Esophagus mucosa (tissue), 1 donor: ENCODE measurements at regions not wholly inside any gene's neighbourhood (a gene's known extent, or its start where the extent isn't known, plus 50 kb on each side); places are given as distances from the start of the nearest gene placed in this dataset.

ENCODE experiments used
- ATAC-seq: fragments of 200-7000 bp; cut with Tn5 transposase; one replicate; pipeline ENCODE4 v1.9.1; 2020
- donor health status: DM: yes; HTN: yes; CAD: no.

GRCh38 chr15:79230766-79231165 is 51.8 kb upstream of the ANKRD34C start:
- ATAC-seq, result no peak

GRCh38 chr15:79222808-79223207 is 59.7 kb upstream of the ANKRD34C start:
- ATAC-seq, result no peak

GRCh38 chr15:79221696-79222095 is 60.8 kb upstream of the ANKRD34C start:
- peak; percentile 78 for ATAC-seq

- ATAC-seq, result no peak
These were observed 63.0 kb upstream of the ANKRD34C start for GRCh38 chr15:79219393-79220056.

DNA sequence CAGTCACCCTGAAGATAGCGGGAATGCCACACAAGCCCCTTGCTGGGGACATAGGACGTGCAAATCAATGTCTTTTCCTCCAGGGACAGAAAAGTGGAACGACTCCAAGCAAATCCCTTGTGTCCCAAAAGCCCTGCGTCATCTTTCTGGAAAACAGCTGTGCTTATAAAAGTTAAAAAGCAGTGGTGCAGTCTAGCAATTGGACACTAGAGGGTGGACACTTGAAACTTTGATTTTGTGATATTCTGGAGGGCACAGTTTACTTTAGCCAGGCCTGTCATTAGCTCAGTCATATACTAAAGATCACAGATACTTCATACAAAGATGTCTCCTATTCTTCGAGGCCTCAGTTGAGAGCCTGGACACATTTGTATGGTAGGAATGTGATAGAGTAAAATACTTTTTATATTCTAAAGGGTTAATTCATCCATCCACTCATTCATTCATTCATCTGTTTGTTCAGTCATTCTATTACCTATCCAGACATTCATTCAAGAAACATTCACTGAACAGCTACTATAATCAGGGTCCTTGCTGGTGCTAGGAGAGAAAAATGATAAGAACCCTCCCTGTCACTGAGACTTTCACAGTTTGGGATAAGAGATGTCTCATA is 63.8 kb upstream of the ANKRD34C start:
- no peak for ATAC-seq

- no peak for ATAC-seq
These were observed 68.9 kb upstream of the ANKRD34C start for GRCh38 chr15:79213650-79214049.

DNA sequence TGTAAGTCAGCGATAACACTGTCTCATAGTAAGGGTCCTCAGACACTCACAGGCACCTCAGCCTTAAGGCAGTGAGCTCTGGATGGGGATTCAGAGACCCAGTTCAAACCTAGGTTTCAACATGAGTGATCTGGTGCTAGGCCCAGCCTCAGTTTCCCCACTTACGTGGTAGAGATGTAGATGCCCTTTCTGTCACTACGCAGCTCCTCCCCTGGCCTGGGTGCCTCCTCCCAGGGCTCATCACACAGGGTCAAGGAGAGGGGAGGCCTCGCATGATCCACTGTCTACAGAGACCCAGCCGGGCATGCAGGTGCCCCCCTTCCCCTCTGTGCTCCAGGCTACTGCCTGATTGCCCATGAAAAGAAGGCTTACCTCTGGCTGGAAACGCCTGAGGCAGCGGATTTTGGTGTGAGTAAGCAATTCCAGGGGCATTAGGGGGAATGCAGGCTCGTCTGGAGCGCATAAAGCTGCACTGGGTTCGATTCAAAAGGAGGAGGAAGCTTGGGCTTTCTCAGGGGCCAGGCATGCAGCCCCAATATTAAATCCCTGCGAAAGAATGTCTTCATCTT is 69.8 kb upstream of the ANKRD34C start:
- no peak for ATAC-seq

- ATAC-seq, result no peak
These were observed 71.0 kb upstream of the ANKRD34C start for GRCh38 chr15:79211481-79211880.

GRCh38 chr15:79209690-79210089 is 72.8 kb upstream of the ANKRD34C start:
- ATAC-seq, result no peak

- ATAC-seq, result no peak
These were observed 73.4 kb upstream of the ANKRD34C start for GRCh38 chr15:79209116-79209515.

DNA sequence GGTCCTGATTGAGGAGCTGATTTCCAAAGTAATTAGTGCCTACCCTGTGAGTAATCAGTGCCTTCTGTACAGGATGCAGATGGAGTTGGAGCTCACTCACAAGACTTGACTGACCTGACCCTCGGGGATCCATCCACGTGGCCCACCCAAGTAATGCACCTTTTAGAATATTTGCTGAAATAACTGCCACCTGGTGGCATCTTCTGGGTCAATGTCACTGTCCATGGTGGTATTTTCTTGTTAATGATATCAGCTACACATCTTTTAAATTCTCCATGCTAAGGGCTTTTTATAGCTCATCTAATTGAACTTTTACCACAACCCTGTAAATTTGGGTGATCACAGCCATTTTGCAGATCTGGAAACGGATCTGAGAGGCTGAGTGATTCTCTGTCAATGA is 74.3 kb upstream of the ANKRD34C start:
- no peak for ATAC-seq

DNA sequence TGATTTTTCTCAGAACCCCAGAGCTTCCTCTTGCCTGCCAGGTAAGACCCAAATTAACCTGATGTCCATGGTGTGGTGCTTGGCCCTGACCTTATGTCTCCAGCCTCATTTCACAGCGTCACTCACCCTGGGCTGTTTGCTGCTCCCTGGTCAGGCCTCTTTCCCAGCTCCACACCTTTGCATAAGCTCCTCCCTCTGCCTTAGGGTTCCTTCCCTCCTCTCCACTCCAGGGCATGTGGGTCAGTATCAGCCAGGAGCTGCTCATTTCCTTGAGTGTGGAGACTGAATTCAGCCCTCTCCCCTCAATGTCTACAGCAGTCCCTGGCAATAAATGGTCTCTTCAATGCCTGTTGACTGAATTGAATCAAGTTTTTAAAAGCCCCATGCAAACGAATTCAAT is 75.6 kb upstream of the ANKRD34C start:
- no peak for ATAC-seq

GRCh38 chr15:79204886-79205675 is 77.4 kb upstream of the ANKRD34C start:
- no peak for ATAC-seq

GRCh38 chr15:79198461-79198860 is 84.1 kb upstream of the ANKRD34C start:
- no peak for ATAC-seq

DNA sequence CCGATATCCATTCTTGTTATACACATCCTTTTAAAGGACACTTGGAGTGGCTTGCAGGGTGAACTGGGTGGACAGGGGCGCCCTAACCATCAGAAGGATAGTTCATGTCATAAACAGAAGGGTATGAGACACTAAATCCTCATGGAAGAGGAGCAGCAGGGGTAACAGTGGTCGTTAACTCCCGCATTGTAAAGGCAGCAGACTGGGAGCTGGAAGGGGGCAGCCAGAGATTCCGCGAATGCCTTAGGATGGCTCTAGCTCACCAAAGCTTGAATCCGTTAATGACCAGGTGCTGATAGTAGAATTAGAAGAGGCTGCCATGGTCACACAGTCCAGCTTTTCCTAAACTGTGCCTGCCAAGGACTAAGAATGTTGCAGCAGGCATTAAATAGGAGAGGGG is 85.2 kb upstream of the ANKRD34C start:
- no peak for ATAC-seq

DNA sequence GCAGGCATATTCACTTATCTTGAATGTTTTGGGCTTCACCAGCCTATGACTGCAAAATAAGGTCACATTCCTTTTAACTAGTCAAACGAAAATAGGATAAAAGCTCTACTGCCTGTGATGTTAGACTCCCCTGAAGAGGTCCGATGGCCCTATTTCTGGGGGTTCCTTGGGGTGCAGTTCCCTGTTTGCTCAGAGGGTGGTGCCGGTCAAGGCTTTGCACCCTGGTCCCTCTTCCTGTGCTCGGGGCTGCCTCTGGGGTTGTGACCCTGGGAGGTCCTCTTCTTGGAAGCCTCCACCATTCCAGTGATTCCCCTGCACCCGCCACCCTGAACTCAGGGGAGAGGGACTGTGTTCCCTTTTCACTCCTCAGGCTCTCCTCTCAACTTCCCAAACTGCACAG is 86.7 kb upstream of the ANKRD34C start:
- ATAC-seq, result no peak

- ATAC-seq, result no peak
These were observed 87.3 kb upstream of the ANKRD34C start for GRCh38 chr15:79195239-79195638.

DNA sequence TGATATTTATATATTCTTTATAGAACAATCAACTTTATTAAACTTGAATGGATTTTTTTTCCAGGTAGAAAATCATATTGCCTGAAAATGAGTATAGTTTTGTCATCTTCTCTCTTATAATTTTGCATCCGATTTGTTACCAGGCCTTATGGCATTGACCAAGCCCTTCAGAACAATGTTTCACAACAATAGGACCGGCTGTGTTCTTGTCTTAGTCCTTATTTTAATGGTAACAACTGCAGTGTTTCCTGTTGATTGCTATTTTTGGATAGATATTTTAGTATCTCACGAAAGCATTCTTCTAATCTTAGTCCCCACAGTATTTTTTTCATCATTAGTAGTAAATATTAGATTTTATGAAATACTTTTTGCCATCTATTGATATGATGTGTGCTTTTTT is 88.1 kb upstream of the ANKRD34C start:
- ATAC-seq, result no peak

DNA sequence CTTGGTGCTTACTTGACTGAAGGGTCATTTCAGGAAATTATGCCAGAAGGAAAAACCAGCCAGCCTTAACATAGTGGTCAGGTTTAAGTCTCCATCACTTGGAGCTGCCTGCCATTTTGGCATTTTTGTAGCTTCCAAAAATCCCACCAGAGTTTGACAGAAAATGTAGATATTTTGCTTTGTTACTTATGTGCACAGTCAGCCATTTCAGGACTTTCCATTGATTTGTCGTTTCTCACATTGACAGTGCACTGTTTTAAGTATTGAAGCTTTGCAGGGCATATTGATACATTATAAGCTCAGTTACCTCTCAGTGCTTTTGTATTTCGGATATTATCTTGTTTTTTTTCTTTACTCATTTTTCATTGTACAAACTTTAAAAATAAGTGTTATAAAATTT is 89.0 kb upstream of the ANKRD34C start:
- ATAC-seq, result no peak

DNA sequence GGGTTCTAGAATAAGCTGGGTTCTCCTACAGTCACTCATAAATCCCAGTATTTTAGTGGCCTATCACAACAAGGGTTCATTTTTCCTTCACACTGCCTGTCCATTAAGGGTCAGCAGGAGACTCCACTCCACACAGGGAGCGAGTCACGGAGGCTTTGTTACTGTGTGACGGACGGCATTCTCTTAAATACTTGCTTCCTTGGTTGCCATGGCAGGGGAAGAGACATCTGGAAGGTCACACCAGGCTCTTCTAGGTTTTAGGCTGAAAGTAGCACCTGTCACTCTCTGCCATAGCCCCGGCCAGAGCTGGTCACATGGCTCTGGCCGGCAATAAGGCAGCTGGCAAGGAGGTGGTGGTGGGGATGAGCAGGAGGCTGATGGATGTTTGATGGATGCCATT is 89.4 kb upstream of the ANKRD34C start:
- ATAC-seq, result no peak

GRCh38 chr15:79192462-79193036 is 90.0 kb upstream of the ANKRD34C start:
- no peak for ATAC-seq

GRCh38 chr15:79190093-79190492 is 92.4 kb upstream of the ANKRD34C start:
- no peak for ATAC-seq

DNA sequence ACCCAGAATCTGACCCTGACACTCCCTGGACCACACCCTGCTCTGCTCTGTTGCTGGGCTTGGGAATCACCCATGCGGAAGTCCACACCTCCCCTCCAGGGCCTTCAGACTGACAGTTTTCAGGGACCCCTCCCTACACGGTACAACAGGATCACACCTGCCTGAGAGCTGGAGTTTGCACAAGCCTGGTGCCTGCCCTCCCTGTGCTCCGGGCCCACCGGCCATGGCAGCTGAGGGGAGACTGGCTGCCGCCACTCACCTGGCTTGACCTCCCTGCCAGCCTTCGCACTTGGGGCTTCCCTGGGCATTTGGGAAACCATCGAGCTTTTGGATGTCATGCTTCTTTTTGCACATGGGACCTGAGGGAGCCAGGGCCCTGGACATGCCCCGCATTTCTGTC is 95.9 kb upstream of the ANKRD34C start:
- peak; percentile 53 for ATAC-seq
